ENCODE measurements at regions not wholly inside any gene's neighbourhood (a gene's known extent, or its start where the extent isn't known, plus 50 kb on each side); places are given as distances from the start of the nearest gene placed in this dataset.
"Not testable (repeated sequence)": the region's sequence is repeated elsewhere in the genome, so short reads cannot be mapped to it uniquely, and the experiment has no call there.

DNA sequence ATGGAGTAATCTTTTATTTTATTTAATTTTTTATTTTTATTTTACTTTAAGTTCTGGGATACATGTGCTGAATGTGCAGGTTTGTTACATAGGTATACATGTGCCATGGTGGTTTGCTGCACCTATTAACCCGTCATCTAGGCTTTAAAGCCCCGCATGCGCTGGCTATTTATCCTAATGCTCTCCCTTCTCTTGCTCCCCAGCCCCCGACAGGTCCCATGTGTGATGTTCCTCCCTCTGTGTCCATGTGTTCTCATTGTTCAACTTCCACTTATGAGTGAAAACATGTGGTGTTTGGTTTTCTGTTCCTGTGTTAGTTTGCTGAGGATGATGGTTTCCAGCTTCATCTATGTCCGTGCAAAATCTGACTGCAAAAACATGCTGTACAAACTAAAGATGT is 142.5 kb downstream of the OTOL1 start:
- DNase-seq (ENCODE audit: low spot score); H3K79me2 ChIP-seq (ENCODE audit: insufficient read depth, low read length); H2AFZ ChIP-seq (ENCODE audit: low read length); BruUV-seq (replicated peaks); H3K9me3 ChIP-seq (ENCODE audit: low read length); FAIRE-seq; POLR2A ChIA-PET; H3K4me2 ChIP-seq (ENCODE audit: low read depth, low read length); H3K27ac ChIP-seq (ENCODE audit: extremely low read length, insufficient read depth, low read length); H3K36me3 ChIP-seq (replicated peaks in 1 of 2; ENCODE audit: control insufficient read depth in 1 of 2, insufficient read depth in 2 of 2, low read length in 2 of 2); H3K9ac ChIP-seq (ENCODE audit: insufficient read depth, low read depth, low read length); intact Hi-C loops (cut with micrococcal nuclease; ENCODE audit: unreplicated experiment); H3K4me3 ChIP-seq (replicated peaks in 1 of 3; ENCODE audit: insufficient read depth in 1 of 3, low read depth in 2 of 3, low read length in 3 of 3); CTCF ChIA-PET (ENCODE audit: low intra/inter-chr PET ratio, low total read pairs); H3K27me3 ChIP-seq (ENCODE audit: control insufficient read depth in 1 of 2, insufficient read depth in 2 of 2, low read length in 2 of 2); H3K4me1 ChIP-seq (ENCODE audit: insufficient read depth, low read length); in situ Hi-C loops (cut with HindIII; ENCODE audit: extremely low pct_ligation_motif_present, low pct_unique_long_range_greater_than_20kb); H4K20me1 ChIP-seq (ENCODE audit: insufficient read depth, low read length); ATAC-seq: not testable (repeated sequence)
- TF ChIP-seq, protein P1, sequence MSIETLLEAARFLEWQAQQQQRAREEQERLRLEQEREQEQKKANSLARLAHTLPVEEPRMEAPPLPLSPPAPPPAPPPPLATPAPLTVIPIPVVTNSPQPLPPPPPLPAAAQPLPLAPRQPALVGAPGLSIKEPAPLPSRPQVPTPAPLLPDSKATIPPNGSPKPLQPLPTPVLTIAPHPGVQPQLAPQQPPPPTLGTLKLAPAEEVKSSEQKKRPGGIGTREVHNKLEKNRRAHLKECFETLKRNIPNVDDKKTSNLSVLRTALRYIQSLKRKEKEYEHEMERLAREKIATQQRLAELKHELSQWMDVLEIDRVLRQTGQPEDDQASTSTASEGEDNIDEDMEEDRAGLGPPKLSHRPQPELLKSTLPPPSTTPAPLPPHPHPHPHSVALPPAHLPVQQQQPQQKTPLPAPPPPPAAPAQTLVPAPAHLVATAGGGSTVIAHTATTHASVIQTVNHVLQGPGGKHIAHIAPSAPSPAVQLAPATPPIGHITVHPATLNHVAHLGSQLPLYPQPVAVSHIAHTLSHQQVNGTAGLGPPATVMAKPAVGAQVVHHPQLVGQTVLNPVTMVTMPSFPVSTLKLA (IDR thresholded peaks at IDR 0.05) = peak; percentile 27; the same call in 1 of the 2 replicates
- WGBS (ENCODE audit: low lambda C conversion rate) = 46% methylated on average over 5 of the region's 5 CpGs

DNA sequence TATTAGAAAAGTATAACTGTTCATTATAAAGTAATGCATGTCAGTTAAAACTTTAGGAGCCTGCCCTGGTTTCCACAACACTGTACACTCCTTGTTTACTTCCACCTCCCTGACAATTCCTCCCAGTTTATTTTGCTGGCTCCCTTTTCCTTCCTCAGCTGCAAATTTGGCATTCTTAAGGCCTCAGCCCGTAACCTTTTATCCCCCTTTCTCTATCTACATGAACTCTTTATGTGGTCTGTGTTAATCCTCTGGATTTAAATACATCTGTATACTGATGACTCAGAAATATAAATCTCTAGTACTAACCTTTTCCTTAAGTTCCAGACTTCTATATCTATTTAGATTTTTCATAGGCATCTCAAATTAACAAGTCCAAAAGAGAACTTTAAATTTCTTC is 143.6 kb downstream of the OTOL1 start:
- in situ Hi-C loops (cut with HindIII; ENCODE audit: extremely low pct_ligation_motif_present, low pct_unique_long_range_greater_than_20kb) (no loop called here), intact Hi-C loops (cut with micrococcal nuclease; ENCODE audit: unreplicated experiment) (no loop called here)
- Histone ChIP-seq H3K27me3 (ENCODE audit: control insufficient read depth in 1 of 2, insufficient read depth in 2 of 2, low read length in 2 of 2) (no peaks in the 10 kb centered on the region; a peak in 1 of 5 replicates), H3K79me2 (ENCODE audit: insufficient read depth, low read length) (no peaks in the 10 kb centered on the region), H3K4me3 (replicated peaks in 1 of 3; ENCODE audit: insufficient read depth in 1 of 3, low read depth in 2 of 3, low read length in 3 of 3) (no peak overlapping the region), H4K20me1 (ENCODE audit: insufficient read depth, low read length) (no peaks in the 10 kb centered on the region), H3K27ac (ENCODE audit: extremely low read length, insufficient read depth, low read length) (no peak overlapping the region), H3K9ac (ENCODE audit: insufficient read depth, low read depth, low read length) (no peak overlapping the region), H3K9me3 (ENCODE audit: low read length) (no peaks in the 10 kb centered on the region), H3K4me1 (ENCODE audit: insufficient read depth, low read length) (no peaks in the 10 kb centered on the region), H2AFZ (ENCODE audit: low read length) (no peak overlapping the region), H3K36me3 (replicated peaks in 1 of 2; ENCODE audit: control insufficient read depth in 1 of 2, insufficient read depth in 2 of 2, low read length in 2 of 2) (no peaks in the 10 kb centered on the region), H3K4me2 (ENCODE audit: low read depth, low read length) (no peak overlapping the region)
- ChIA-PET POLR2A (no interaction called here), CTCF (ENCODE audit: low intra/inter-chr PET ratio, low total read pairs) (no interaction called here)
- TF ChIP-seq FOXA3 (CRISPR knock-in tag; IDR thresholded peaks at IDR 0.05) = no peak
- TF ChIP-seq, protein P2, sequence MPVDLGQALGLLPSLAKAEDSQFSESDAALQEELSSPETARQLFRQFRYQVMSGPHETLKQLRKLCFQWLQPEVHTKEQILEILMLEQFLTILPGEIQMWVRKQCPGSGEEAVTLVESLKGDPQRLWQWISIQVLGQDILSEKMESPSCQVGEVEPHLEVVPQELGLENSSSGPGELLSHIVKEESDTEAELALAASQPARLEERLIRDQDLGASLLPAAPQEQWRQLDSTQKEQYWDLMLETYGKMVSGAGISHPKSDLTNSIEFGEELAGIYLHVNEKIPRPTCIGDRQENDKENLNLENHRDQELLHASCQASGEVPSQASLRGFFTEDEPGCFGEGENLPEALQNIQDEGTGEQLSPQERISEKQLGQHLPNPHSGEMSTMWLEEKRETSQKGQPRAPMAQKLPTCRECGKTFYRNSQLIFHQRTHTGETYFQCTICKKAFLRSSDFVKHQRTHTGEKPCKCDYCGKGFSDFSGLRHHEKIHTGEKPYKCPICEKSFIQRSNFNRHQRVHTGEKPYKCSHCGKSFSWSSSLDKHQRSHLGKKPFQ (CRISPR knock-in tag; IDR thresholded peaks at IDR 0.05; ENCODE audit: insufficient replicate concordance) = no peak
- TF ChIP-seq ZNF333 (CRISPR knock-in tag; IDR thresholded peaks at IDR 0.05; ENCODE audit: borderline replicate concordance) = no peak
- TF ChIP-seq, protein P3, sequence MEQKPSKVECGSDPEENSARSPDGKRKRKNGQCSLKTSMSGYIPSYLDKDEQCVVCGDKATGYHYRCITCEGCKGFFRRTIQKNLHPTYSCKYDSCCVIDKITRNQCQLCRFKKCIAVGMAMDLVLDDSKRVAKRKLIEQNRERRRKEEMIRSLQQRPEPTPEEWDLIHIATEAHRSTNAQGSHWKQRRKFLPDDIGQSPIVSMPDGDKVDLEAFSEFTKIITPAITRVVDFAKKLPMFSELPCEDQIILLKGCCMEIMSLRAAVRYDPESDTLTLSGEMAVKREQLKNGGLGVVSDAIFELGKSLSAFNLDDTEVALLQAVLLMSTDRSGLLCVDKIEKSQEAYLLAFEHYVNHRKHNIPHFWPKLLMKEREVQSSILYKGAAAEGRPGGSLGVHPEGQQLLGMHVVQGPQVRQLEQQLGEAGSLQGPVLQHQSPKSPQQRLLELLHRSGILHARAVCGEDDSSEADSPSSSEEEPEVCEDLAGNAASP (CRISPR knock-in tag; IDR thresholded peaks at IDR 0.05; ENCODE audit: borderline replicate concordance) = no peak
- no peak for TF ChIP-seq HNRNPLL (IDR thresholded peaks at IDR 0.05; ENCODE audit: low read depth, low read length, poor library complexity, severe bottlenecking)
- no peak for TF ChIP-seq PRPF4 (IDR thresholded peaks at IDR 0.05; ENCODE audit: low read depth, low read length, poor library complexity, severe bottlenecking)
- TF ChIP-seq ATAD3A (CRISPR knock-in tag; IDR thresholded peaks at IDR 0.05) = no peak
- no peak for TF ChIP-seq NFE2 (CRISPR knock-in tag; IDR thresholded peaks at IDR 0.05)
- no peak for TF ChIP-seq REPIN1 (CRISPR knock-in tag; IDR thresholded peaks at IDR 0.05; ENCODE audit: borderline replicate concordance, low read depth)
- no peak for TF ChIP-seq CCAR2 (optimal IDR thresholded peaks at IDR 0.05; ENCODE audit: low read depth, low read length)
- TF ChIP-seq ZNF616 (CRISPR knock-in tag; IDR thresholded peaks at IDR 0.05; ENCODE audit: low read depth) = no peak
- TF ChIP-seq RNF2 (conservative IDR thresholded peaks at IDR 0.05; ENCODE audit: low read depth) = no peak
- no peak for TF ChIP-seq CENPX (CRISPR knock-in tag; IDR thresholded peaks at IDR 0.05)
- TF ChIP-seq ELF3 (CRISPR knock-in tag; IDR thresholded peaks at IDR 0.05) = no peak
- FAIRE-seq = no peak
- no peak for ATAC-seq
- BruUV-seq (replicated peaks) = no TSS peak
- WGBS (ENCODE audit: low lambda C conversion rate) = 3% methylated on average over 1 of the region's 1 CpG
- DNase-seq (ENCODE audit: low spot score) = no peak

All from HepG2 (cell line).